ENCODE measurements at regions not wholly inside any gene's neighbourhood (a gene's known extent, or its start where the extent isn't known, plus 50 kb on each side); places are given as distances from the start of the nearest gene placed in this dataset.

DNA sequence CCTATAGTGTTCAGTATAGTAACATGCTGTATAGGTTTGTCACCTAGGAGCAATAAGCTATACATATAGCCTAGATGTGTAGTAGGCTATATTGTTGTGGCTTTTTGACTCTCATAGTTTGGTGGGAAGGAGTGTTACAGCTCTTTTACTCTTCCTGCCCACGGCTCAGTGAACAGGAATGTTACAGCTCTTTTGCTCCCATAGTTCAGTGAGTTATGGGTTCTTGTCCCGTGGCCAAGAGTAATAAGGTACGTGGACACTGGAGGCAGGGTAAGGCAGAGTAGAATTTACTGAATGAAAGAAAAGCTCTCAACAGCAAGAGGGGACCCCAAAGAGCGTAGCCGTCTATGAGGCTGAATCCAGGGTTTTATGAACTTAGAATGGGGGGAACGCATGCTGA is 734.3 kb downstream of the ADGRL2 start:
- Histone ChIP-seq H3K4me1 (no peaks in the 10 kb centered on the region), H3K4me3 (no peak overlapping the region), H3K27me3 (no peaks in the 10 kb centered on the region), H3K9me3 (peaks cover 0 to 5% (median 0%) of the 10 kb centered on the region in 4 donors), H3K36me3 (no peaks in the 10 kb centered on the region), H3K27ac (replicated peaks in 1 of 4) (no peak overlapping the region)
- intact Hi-C loops (cut with DNase I): no loop called here
- DNase-seq (ENCODE audit: extremely low spot score): no peak
- WGBS: 89% methylated on average over 6 of the region's 6 CpGs
- no peak for TF ChIP-seq EP300 (IDR thresholded peaks at IDR 0.05)

DNA sequence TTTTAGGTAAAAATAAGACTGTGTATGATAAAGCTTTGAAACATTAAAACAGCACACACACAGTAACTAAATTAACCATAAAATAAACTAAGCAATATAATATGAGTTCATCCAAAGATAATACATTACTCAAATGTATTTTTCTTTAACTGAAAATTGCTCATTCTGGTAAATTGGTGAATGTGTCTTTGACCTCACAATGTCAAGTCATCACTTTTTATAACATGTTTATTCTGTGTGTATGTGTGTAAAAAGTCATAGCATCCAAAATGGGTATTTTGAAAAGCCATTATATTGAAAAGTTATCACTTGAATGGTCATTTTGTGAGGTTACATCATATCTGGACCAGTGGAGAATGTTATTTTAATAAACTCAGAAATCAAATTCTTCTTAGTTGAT is 724.6 kb downstream of the ADGRL2 start:
- no peak for DNase-seq (ENCODE audit: extremely low spot score)
- no peaks in the 10 kb centered on the region for H3K27me3 ChIP-seq
- no peaks in the 10 kb centered on the region for H3K36me3 ChIP-seq
- H3K27ac ChIP-seq (replicated peaks in 1 of 4): no peak overlapping the region
- no peak overlapping the region for H3K4me3 ChIP-seq
- intact Hi-C loops (cut with DNase I): no loop called here
- no peaks in the 10 kb centered on the region for H3K4me1 ChIP-seq
- peaks cover 0 to 4% (median 0%) of the 10 kb centered on the region in 4 donors for H3K9me3 ChIP-seq
- TF ChIP-seq POLR2A (IDR thresholded peaks at IDR 0.05; ENCODE audit: low read depth) (no peak), POLR2AphosphoS5 (IDR thresholded peaks at IDR 0.05) (no peak), EP300 (IDR thresholded peaks at IDR 0.05) (no peak)

DNA sequence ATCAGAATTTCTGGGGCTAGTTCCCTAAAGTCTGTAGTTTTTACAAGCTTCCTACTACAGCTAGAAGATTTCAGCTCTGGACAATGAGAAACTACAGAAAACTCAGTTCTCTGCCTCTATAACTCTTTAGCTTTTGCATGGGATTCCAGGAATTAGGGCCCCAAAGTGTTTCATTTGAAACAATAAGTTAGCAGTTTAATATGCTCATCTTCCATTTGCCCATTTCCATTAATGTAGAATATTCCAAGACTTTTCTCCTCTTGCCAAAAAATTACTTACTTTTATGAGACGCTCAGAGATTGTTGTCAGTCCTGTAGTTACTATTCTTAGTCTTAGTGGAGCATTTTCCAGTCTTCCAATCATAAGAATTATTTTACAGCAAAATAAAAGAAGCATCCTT is 719.9 kb downstream of the ADGRL2 start:
- Histone ChIP-seq H3K27me3 (no peaks in the 10 kb centered on the region), H3K36me3 (no peaks in the 10 kb centered on the region), H3K4me1 (no peaks in the 10 kb centered on the region), H3K4me3 (no peak overlapping the region), H3K9me3 (no peaks in the 10 kb centered on the region), H3K27ac (replicated peaks in 1 of 4) (no peak overlapping the region)
- no peak for DNase-seq (ENCODE audit: extremely low spot score)
- intact Hi-C loops (cut with DNase I): no loop called here
- TF ChIP-seq EP300 (IDR thresholded peaks at IDR 0.05): no peak
- TF ChIP-seq, protein P1, sequence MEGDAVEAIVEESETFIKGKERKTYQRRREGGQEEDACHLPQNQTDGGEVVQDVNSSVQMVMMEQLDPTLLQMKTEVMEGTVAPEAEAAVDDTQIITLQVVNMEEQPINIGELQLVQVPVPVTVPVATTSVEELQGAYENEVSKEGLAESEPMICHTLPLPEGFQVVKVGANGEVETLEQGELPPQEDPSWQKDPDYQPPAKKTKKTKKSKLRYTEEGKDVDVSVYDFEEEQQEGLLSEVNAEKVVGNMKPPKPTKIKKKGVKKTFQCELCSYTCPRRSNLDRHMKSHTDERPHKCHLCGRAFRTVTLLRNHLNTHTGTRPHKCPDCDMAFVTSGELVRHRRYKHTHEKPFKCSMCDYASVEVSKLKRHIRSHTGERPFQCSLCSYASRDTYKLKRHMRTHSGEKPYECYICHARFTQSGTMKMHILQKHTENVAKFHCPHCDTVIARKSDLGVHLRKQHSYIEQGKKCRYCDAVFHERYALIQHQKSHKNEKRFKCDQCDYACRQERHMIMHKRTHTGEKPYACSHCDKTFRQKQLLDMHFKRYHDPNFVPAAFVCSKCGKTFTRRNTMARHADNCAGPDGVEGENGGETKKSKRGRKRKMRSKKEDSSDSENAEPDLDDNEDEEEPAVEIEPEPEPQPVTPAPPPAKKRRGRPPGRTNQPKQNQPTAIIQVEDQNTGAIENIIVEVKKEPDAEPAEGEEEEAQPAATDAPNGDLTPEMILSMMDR (IDR thresholded peaks at IDR 0.05): no peak
- TF ChIP-seq POLR2A (IDR thresholded peaks at IDR 0.05; ENCODE audit: low read depth): no peak
- TF ChIP-seq POLR2AphosphoS5 (IDR thresholded peaks at IDR 0.05): no peak
- 67% methylated on average over 1 of the region's 1 CpG for WGBS

DNA sequence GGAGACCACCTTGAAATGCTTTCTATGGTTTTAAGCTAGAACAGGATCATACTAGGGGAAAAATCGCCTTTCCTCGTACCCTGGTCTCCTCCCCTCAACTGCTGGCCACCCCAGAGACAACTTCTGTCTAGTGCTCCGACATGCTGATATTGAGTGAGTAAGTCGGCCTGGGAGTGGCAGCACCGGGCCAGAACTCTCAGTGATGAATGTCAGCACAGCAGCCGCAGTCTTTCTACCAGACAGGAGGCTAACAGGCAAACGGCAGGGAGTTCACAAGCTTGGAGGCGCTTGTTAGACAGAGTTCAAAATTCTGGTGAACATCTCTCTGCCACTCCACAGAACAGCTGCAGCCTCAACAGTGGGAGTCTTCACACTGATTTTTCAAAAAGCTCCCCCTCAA is 716.9 kb downstream of the ADGRL2 start:
- DNase-seq (ENCODE audit: extremely low spot score): no peak
- H3K9me3 ChIP-seq: no peaks in the 10 kb centered on the region
- intact Hi-C loops (cut with DNase I): no loop called here
- TF ChIP-seq POLR2AphosphoS5 (IDR thresholded peaks at IDR 0.05) (no peak), POLR2A (IDR thresholded peaks at IDR 0.05; ENCODE audit: low read depth) (no peak), EP300 (IDR thresholded peaks at IDR 0.05) (no peak)
- TF ChIP-seq, protein P1 (IDR thresholded peaks at IDR 0.05): no peak
- no peak overlapping the region for H3K27ac ChIP-seq (replicated peaks in 1 of 4)
- no peaks in the 10 kb centered on the region for H3K36me3 ChIP-seq
- H3K4me1 ChIP-seq: no peaks in the 10 kb centered on the region
- no peaks in the 10 kb centered on the region for H3K27me3 ChIP-seq
- H3K4me3 ChIP-seq: no peak overlapping the region
- 48% methylated on average over 8 of the region's 8 CpGs for WGBS

DNA sequence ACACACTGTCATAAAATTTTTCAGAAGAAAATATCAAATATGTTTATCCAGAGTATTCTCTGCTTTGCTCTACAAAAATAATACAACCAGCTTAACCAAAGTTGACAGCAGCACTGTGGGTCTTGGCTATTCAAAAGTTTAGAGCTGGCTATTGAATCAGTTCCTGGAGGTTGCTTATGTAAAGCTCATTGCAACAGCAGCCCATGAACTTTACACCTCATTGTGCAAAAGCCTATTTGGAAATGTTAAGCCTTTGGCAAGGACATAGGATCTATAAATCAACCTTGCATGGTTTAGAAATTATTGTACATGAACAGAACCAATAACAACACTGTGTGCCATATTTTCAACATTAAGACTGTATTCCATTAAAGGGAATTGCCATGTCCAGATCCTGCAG is 714.9 kb downstream of the ADGRL2 start:
- H3K36me3 ChIP-seq: no peaks in the 10 kb centered on the region
- TF ChIP-seq POLR2AphosphoS5 (IDR thresholded peaks at IDR 0.05): no peak
- no peak for TF ChIP-seq EP300 (IDR thresholded peaks at IDR 0.05)
- TF ChIP-seq POLR2A (IDR thresholded peaks at IDR 0.05; ENCODE audit: low read depth): no peak
- TF ChIP-seq, protein P1 (IDR thresholded peaks at IDR 0.05): no peak
- no peaks in the 10 kb centered on the region for H3K9me3 ChIP-seq
- no peaks in the 10 kb centered on the region for H3K4me1 ChIP-seq
- DNase-seq (ENCODE audit: extremely low spot score): no peak
- intact Hi-C loops (cut with DNase I): no loop called here
- H3K4me3 ChIP-seq: no peak overlapping the region
- no peaks in the 10 kb centered on the region for H3K27me3 ChIP-seq
- H3K27ac ChIP-seq (replicated peaks in 1 of 4): no peak overlapping the region

DNA sequence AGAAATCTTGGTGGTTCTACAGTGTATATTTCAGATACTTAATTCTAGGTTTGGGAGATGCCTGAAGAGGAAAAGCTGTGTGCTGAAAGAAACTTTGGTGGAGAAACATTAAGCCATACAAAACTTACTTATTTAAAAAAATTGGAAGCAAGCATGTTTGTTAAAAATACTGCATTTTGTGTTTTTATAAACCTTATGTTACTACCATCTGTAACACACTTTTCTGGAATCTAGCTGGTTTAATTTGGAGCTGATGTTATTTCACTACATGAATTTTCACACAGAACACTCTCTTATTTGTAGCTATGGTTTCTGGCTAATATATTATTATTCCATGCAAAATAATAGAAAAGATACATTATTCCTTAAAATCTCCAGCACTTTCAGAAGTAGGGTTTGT is 710.7 kb downstream of the ADGRL2 start:
- Histone ChIP-seq H3K4me3 (no peak overlapping the region), H3K4me1 (no peaks in the 10 kb centered on the region), H3K27ac (replicated peaks in 1 of 4) (no peak overlapping the region), H3K9me3 (no peaks in the 10 kb centered on the region), H3K36me3 (no peaks in the 10 kb centered on the region), H3K27me3 (no peaks in the 10 kb centered on the region)
- DNase-seq (ENCODE audit: extremely low spot score): no peak
- intact Hi-C loops (cut with DNase I): no loop called here
- no peak for TF ChIP-seq EP300 (IDR thresholded peaks at IDR 0.05)
- TF ChIP-seq, protein P1 (IDR thresholded peaks at IDR 0.05): no peak
- no peak for TF ChIP-seq POLR2AphosphoS5 (IDR thresholded peaks at IDR 0.05)
